RWPE1 (cell line): ENCODE measurements at regions not wholly inside any gene's neighbourhood (a gene's known extent, or its start where the extent isn't known, plus 50 kb on each side); places are given as distances from the start of the nearest gene placed in this dataset.
"Not testable (repeated sequence)": the region's sequence is repeated elsewhere in the genome, so short reads cannot be mapped to it uniquely, and the experiment has no call there.

Experiments used
- CTCF ChIA-PET: fragments of 350-600 bp; sonication (Branson Sonifier 250); formaldehyde crosslinking; extraction: SDS; loops from one replicate; lab custom pipeline; 2021; lab: Yijun Ruan, JAX
- POLR2A ChIA-PET: fragments of 400-600 bp; formaldehyde crosslinking; extraction: SDS; loops from one replicate; lab custom pipeline; 2020; ENCODE audit warnings: antibody characterized with exemption; ENCODE audit not compliant: low non-redundant PET; lab: Yijun Ruan, JAX
- DNase-seq: peaks from one replicate; pipeline ENCODE4 v3.0.0; 2012; ENCODE audit warnings: low spot score
- H3K27ac ChIP-seq: fragments of 450-650 bp; 2 replicates; pipeline ENCODE4 v1.5.1; 2017
- TF ChIP-seq, protein P1 (sequence below): fragments of 450-650 bp; conservative IDR thresholded peaks from 2 replicates; pipeline ENCODE4 v1.5.1; 2017; ENCODE audit warnings: low read depth, mild to moderate bottlenecking

DNA sequence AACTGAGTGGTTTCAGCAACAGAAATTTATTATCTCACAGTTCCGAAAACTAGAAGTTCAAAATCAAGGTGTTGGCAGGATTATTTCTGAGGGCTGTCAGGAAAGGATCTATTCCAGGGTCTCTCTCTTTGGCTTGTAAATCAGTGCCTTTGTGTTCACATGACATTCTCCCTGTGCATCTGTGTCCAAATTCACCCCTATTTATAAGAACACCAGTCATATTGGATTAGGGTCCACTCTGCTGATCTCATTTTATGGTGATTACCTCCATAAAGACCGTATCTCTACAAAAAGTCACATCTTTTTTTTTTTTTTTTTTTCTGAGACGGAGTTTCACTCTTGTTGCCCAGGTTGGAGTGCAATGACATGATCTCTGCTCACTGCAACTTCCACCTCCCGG, 68.6 kb upstream of the MARCKS start:
- POLR2A ChIA-PET: no interaction called here
- no peak for DNase-seq
- CTCF ChIA-PET: no interaction called here
- TF ChIP-seq, protein P1, sequence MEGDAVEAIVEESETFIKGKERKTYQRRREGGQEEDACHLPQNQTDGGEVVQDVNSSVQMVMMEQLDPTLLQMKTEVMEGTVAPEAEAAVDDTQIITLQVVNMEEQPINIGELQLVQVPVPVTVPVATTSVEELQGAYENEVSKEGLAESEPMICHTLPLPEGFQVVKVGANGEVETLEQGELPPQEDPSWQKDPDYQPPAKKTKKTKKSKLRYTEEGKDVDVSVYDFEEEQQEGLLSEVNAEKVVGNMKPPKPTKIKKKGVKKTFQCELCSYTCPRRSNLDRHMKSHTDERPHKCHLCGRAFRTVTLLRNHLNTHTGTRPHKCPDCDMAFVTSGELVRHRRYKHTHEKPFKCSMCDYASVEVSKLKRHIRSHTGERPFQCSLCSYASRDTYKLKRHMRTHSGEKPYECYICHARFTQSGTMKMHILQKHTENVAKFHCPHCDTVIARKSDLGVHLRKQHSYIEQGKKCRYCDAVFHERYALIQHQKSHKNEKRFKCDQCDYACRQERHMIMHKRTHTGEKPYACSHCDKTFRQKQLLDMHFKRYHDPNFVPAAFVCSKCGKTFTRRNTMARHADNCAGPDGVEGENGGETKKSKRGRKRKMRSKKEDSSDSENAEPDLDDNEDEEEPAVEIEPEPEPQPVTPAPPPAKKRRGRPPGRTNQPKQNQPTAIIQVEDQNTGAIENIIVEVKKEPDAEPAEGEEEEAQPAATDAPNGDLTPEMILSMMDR: no peak
- no peak overlapping the region for H3K27ac ChIP-seq

DNA sequence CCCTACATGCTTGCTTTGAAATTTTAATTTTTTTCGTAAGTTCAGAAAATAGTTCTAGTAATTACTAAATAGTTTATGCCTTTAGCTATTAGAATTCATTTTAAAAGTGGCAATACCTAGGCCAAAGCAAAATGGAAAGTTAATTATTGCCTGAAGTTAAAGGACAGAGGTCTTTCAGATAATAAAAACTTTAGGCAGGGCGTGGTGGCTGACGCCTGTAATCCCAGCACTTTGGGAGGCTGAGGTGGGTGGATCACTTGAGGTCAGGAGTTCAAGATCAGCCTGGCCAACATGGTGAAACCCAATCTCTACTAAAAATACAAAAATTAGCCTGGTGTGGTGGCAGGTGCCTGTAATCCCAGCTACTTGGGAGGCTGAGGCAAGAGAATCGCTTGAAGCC, 65.9 kb upstream of the MARCKS start:
- CTCF ChIA-PET: interaction anchor here (0.6 kb wide), 1 partner anchor 209 kb away, joined by 5 read pairs; no protein-coding TSS in a partner anchor
- H3K27ac ChIP-seq, DNase-seq, POLR2A ChIA-PET: not testable (repeated sequence)

- POLR2A ChIA-PET, DNase-seq, H3K27ac ChIP-seq: not testable (repeated sequence)
- CTCF ChIA-PET: interaction anchor here (0.6 kb wide), 1 partner anchor 1255 kb away, joined by 3 read pairs; no protein-coding TSS in a partner anchor
These were observed 61.8 kb upstream of the MARCKS start for GRCh38 chr6:113795371-113795770.

DNA sequence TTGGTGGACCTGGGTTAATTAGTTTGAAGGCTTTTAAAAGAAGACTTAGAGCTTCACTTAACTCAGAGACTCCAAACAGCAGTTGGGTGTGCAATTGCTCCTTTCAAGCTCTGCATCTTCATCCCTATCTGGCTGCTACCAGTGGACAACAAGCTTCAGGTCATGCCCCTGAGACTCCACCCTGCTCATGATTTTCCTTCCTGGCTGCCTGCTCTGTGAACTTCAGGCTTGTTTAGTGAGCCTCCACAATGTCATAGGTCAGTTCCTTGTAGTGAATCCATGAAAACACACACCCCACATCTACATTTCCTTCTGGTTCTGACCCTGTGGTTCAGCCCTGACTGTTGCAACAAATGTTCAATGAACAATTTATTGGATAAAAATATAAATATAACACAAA, 61.1 kb upstream of the MARCKS start:
- CTCF ChIA-PET: interaction anchor here (0.5 kb wide), 1 partner anchor 140 kb away, joined by 3 read pairs; no protein-coding TSS in a partner anchor
- POLR2A ChIA-PET: no interaction called here
- no peak overlapping the region for H3K27ac ChIP-seq
- no peak for DNase-seq
- TF ChIP-seq, protein P1: no peak

DNA sequence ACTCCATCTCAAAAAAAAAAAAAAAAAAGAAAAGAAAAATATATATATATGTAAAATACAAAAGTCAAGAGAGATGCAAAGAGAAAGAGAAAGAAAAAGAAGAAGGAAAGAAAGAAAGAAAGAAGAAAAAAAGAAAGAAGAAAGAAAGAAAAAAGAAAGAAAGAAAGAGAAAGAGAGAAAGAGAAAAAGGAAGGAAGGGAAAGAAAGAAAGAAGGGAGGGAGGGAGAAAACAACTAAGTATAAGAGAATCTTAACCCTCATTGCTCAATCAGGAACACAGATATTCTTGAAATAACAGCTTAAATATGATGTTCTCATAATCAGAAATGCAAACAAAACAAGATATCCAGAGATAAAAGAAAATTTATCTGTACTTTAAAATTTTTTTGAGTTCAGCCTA, 54.4 kb upstream of the MARCKS start:
- POLR2A ChIA-PET: no interaction called here
- CTCF ChIA-PET: no interaction called here
- TF ChIP-seq, protein P1: no peak
- H3K27ac ChIP-seq: no peak overlapping the region
- DNase-seq: no peak

GRCh38 chr6:113805173-113805790, 51.9 kb upstream of the MARCKS start:
- CTCF ChIA-PET: no interaction called here
- no peak for DNase-seq
- TF ChIP-seq, protein P1: no peak
- H3K27ac ChIP-seq: no peak overlapping the region
- POLR2A ChIA-PET: no interaction called here

- TF ChIP-seq, protein P1: no peak
- POLR2A ChIA-PET: no interaction called here
- CTCF ChIA-PET: no interaction called here
- no peak overlapping the region for H3K27ac ChIP-seq
- no peak for DNase-seq
These were observed 51.2 kb upstream of the MARCKS start for GRCh38 chr6:113805811-113806495.
